TTC549 (cell line): ENCODE measurements at regions not wholly inside any gene's neighbourhood (a gene's known extent, or its start where the extent isn't known, plus 50 kb on each side); places are given as distances from the start of the nearest gene placed in this dataset.
"Not testable (repeated sequence)": the region's sequence is repeated elsewhere in the genome, so short reads cannot be mapped to it uniquely, and the experiment has no call there.

Source experiments
- FAIRE-seq: peaks from 2 replicates; lab custom pipeline; 2012; peaks lifted over from hg19 to GRCh38; lab: Jason Lieb, UNC

- FAIRE-seq, result no peak
Observed at GRCh38 chr1:111063595-111063994, 76.3 kb downstream of the DRAM2 start.

- no peak for FAIRE-seq
Observed at GRCh38 chr1:111062624-111063023, 77.3 kb downstream of the DRAM2 start.

- FAIRE-seq, result no peak
Observed at GRCh38 chr1:111062081-111062480, 77.8 kb downstream of the DRAM2 start.

- FAIRE-seq, result no peak
Observed at GRCh38 chr1:111054656-111055055, 85.2 kb downstream of the DRAM2 start.

GRCh38 chr1:111052246-111052645 is 87.6 kb downstream of the DRAM2 start:
- FAIRE-seq, result no peak

- not testable (repeated sequence) for FAIRE-seq
Observed at GRCh38 chr1:111048253-111048652, 84.5 kb upstream of the LRIF1 start.

- no peak for FAIRE-seq
Observed at GRCh38 chr1:111045033-111045722, 81.5 kb upstream of the LRIF1 start.

GRCh38 chr1:111032295-111032897 is 68.7 kb upstream of the LRIF1 start:
- peak; percentile 41 for FAIRE-seq

GRCh38 chr1:111030590-111030989 is 66.9 kb upstream of the LRIF1 start:
- peak; percentile 13 for FAIRE-seq

GRCh38 chr1:111025109-111025508 is 61.4 kb upstream of the LRIF1 start:
- no peak for FAIRE-seq

GRCh38 chr1:111015222-111015621 is 51.5 kb upstream of the LRIF1 start:
- FAIRE-seq, result no peak
